HEK293 (cell line): ENCODE measurements at regions not wholly inside any gene's neighbourhood (a gene's known extent, or its start where the extent isn't known, plus 50 kb on each side); places are given as distances from the start of the nearest gene placed in this dataset.

Source experiments
- CTCF ChIA-PET: fragments of 350-600 bp; formaldehyde crosslinking; extraction: SDS; loops from one replicate; lab custom pipeline; 2021; ENCODE audit warnings: antibody characterized with exemption; lab: Yijun Ruan, JAX
- POLR2A ChIA-PET: fragments of 300-600 bp; formaldehyde crosslinking; extraction: SDS; loops from one replicate; lab custom pipeline; 2020; ENCODE audit warnings: antibody characterized with exemption, inconsistent platforms; lab: Yijun Ruan, JAX
- H3K27ac ChIP-seq: fragments of 200-500 bp; sonication (Bioruptor generic); 2 replicates; pipeline ENCODE4 v1.5.1; 2014; ENCODE audit warnings: low read depth, low read length, control low read depth, inconsistent platforms; ENCODE audit errors: extremely low read depth
- H3K36me3 ChIP-seq, 2 experiments: fragments of 200-500 bp in 1 of 2; sonication (Bioruptor generic) in 1 of 2; 1 replicate in 1 of 2; 2 replicates in 1 of 2; pipeline ENCODE4 v1.5.1; 2014 to 2017; ENCODE audit warnings: inconsistent platforms in 2 of 2, low read length in 2 of 2; ENCODE audit not compliant: control insufficient read depth in 2 of 2, insufficient read depth in 1 of 2
- H3K4me1 ChIP-seq: fragments of 200-500 bp; sonication (Bioruptor generic); 2 replicates; pipeline ENCODE4 v1.5.1; 2014; ENCODE audit warnings: mild to moderate bottlenecking, low read length, inconsistent platforms; ENCODE audit not compliant: control insufficient read depth, insufficient read depth
- H3K4me3 ChIP-seq: 2 replicates; pipeline ENCODE4 v1.5.1; 2011; ENCODE audit warnings: low read depth, mild to moderate bottlenecking, control low read depth, low read length, moderate library complexity
- H3K9me3 ChIP-seq: fragments of 200-500 bp; sonication (Bioruptor generic); 2 replicates; pipeline ENCODE4 v1.5.1; 2014; ENCODE audit warnings: low read depth, low read length, inconsistent platforms; ENCODE audit not compliant: control insufficient read depth, insufficient read depth
- EGR2 ChIP-seq: fragments of 450-650 bp; formaldehyde crosslinking; IDR thresholded peaks from 2 replicates; pipeline ENCODE4 v1.5.1; 2016; ENCODE audit warnings: low read depth, missing biosample characterization, missing genetic modification characterization
- GLIS1 ChIP-seq: fragments of 450-650 bp; formaldehyde crosslinking; IDR thresholded peaks from 2 replicates; pipeline ENCODE4 v1.5.1; 2016; ENCODE audit warnings: missing biosample characterization, missing genetic modification characterization
- HOXC10 ChIP-seq: sonication (generic); formaldehyde crosslinking; IDR thresholded peaks from 2 replicates; pipeline ENCODE4 v1.8.1; 2023; ENCODE audit warnings: mild to moderate bottlenecking, missing genetic modification reagents
- HOXD13 ChIP-seq: sonication (generic); formaldehyde crosslinking; IDR thresholded peaks from 2 replicates; pipeline ENCODE4 v1.8.0; 2022; ENCODE audit warnings: missing genetic modification reagents, borderline replicate concordance
- KLF10 ChIP-seq: fragments of 450-650 bp; IDR thresholded peaks from 2 replicates; pipeline ENCODE4 v1.5.1; 2018; ENCODE audit warnings: missing biosample characterization, mild to moderate bottlenecking, missing genetic modification characterization
- KLF7 ChIP-seq: fragments of 450-650 bp; formaldehyde crosslinking; IDR thresholded peaks from 2 replicates; pipeline ENCODE4 v1.5.1; 2016; ENCODE audit warnings: missing biosample characterization, missing genetic modification characterization, borderline replicate concordance
- MEIS1 ChIP-seq: sonication (generic); formaldehyde crosslinking; IDR thresholded peaks from 2 replicates; pipeline ENCODE4 v1.8.1; 2022; ENCODE audit warnings: missing genetic modification reagents, mild to moderate bottlenecking, borderline replicate concordance
- SP3 ChIP-seq: fragments of 450-650 bp; formaldehyde crosslinking; IDR thresholded peaks from 2 replicates; pipeline ENCODE4 v1.5.1; 2016; ENCODE audit warnings: missing biosample characterization, missing genetic modification characterization
- ZFHX2 ChIP-seq: fragments of 450-650 bp; formaldehyde crosslinking; conservative IDR thresholded peaks from 2 replicates; pipeline ENCODE4 v1.5.1; 2016; ENCODE audit warnings: missing biosample characterization, missing genetic modification characterization
- ZNF311 ChIP-seq: fragments of 450-650 bp; formaldehyde crosslinking; IDR thresholded peaks from 2 replicates; pipeline ENCODE4 v1.5.1; 2017; ENCODE audit warnings: missing biosample characterization, missing genetic modification characterization, borderline replicate concordance
- ZNF37A ChIP-seq: fragments of 450-650 bp; IDR thresholded peaks from 2 replicates; pipeline ENCODE4 v1.5.1; 2018; ENCODE audit warnings: missing biosample characterization, missing genetic modification characterization
- ZNF416 ChIP-seq: fragments of 450-650 bp; formaldehyde crosslinking; IDR thresholded peaks from 2 replicates; pipeline ENCODE4 v1.5.1; 2016; ENCODE audit warnings: missing biosample characterization, missing genetic modification characterization
- ZNF501 ChIP-seq: fragments of 450-650 bp; formaldehyde crosslinking; IDR thresholded peaks from 2 replicates; pipeline ENCODE4 v1.5.1; 2016; ENCODE audit warnings: missing biosample characterization, missing genetic modification characterization
- ZNF670 ChIP-seq: fragments of 450-650 bp; formaldehyde crosslinking; IDR thresholded peaks from 2 replicates; pipeline ENCODE4 v1.5.1; 2016; ENCODE audit warnings: missing biosample characterization, missing genetic modification characterization, low read depth
- ZNF747 ChIP-seq: fragments of 450-650 bp; formaldehyde crosslinking; IDR thresholded peaks from 2 replicates; pipeline ENCODE4 v1.5.1; 2016; ENCODE audit warnings: missing biosample characterization, missing genetic modification characterization
- TF ChIP-seq, protein P1 (sequence below): fragments of 450-650 bp; formaldehyde crosslinking; IDR thresholded peaks from 2 replicates; pipeline ENCODE4 v1.5.1; 2017; ENCODE audit warnings: missing biosample characterization, missing genetic modification characterization
- TF ChIP-seq, protein P2 (sequence below): fragments of 450-650 bp; formaldehyde crosslinking; IDR thresholded peaks from 2 replicates; pipeline ENCODE4 v1.5.0; 2017; ENCODE audit warnings: missing biosample characterization, missing genetic modification characterization, borderline replicate concordance

DNA sequence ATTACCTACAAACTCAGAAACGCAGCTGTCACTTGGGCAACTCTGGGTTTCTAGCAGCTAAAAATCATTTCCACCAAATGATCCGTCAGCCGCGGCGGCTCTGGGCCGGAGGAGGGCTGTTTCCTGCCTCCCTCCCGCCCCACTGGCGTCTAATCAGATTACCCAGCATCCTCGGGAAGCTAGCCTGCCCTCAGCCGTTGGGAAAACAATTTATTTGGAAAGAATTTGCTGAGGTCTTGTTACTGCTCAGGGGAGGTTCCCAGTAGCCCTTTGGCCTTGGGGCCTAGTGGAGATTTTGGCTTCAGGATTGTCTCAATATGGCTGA, 65.0 kb upstream of the ADGRA1 start:
- CTCF ChIA-PET = no interaction called here
- no peaks in the 10 kb centered on the region for H3K9me3 ChIP-seq
- H3K4me3 ChIP-seq = no peak overlapping the region
- H3K36me3 ChIP-seq = no peaks in the 10 kb centered on the region
- POLR2A ChIA-PET = no interaction called here
- TF ChIP-seq SP3 (tag by site-specific recombination) (no peak), ZNF501 (tag by site-specific recombination) (no peak), HOXD13 (no peak), HOXC10 (no peak), KLF10 (tag by site-specific recombination) (no peak), ZNF670 (tag by site-specific recombination) (no peak)
- TF ChIP-seq, protein P1, sequence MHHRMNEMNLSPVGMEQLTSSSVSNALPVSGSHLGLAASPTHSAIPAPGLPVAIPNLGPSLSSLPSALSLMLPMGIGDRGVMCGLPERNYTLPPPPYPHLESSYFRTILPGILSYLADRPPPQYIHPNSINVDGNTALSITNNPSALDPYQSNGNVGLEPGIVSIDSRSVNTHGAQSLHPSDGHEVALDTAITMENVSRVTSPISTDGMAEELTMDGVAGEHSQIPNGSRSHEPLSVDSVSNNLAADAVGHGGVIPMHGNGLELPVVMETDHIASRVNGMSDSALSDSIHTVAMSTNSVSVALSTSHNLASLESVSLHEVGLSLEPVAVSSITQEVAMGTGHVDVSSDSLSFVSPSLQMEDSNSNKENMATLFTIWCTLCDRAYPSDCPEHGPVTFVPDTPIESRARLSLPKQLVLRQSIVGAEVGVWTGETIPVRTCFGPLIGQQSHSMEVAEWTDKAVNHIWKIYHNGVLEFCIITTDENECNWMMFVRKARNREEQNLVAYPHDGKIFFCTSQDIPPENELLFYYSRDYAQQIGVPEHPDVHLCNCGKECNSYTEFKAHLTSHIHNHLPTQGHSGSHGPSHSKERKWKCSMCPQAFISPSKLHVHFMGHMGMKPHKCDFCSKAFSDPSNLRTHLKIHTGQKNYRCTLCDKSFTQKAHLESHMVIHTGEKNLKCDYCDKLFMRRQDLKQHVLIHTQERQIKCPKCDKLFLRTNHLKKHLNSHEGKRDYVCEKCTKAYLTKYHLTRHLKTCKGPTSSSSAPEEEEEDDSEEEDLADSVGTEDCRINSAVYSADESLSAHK (tag by site-specific recombination) = no peak
- no peak overlapping the region for H3K27ac ChIP-seq
- no peaks in the 10 kb centered on the region for H3K4me1 ChIP-seq

DNA sequence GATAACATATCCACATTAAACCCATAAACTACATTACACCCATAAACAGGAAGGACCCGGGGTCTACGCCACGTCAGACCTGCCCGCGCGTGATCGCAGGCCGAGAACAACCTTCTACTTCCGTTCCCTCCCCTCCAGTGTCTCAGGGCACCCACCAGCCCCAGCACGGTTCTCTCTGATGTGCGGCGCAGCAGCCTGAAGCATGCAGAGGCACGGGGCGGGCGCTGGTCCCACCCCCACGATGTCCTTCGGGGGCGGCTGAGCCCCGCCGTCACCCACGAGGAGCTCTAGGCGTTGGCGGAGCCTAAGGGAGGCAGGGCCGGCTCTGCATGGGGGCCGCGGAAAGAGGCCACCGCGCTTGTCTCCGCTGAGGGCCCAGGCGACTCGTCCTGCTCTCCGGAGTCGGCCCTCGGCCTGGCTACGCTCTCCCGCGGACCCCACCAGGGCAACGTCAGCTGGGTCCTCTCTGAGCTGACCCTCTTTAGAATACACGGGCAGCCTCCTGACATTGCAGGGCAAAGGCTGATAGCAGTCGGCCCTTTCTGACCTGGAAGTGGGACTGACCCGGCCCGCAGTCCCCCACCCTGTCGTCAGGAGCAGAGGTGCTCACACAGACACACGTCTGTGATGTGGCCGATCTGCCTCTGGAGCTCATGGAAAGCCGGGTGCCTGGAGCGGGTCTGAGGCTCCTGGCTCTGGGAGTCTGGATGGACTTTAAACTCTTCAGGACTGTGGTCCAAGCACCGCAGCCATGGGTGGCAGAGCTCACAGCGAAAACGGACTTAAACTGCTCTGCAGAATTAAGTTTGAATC, 65.6 kb upstream of the ADGRA1 start:
- Histone ChIP-seq H3K9me3 (no peaks in the 10 kb centered on the region), H3K36me3 (no peaks in the 10 kb centered on the region), H3K27ac (no peak overlapping the region), H3K4me1 (no peaks in the 10 kb centered on the region), H3K4me3 (no peak overlapping the region)
- ChIA-PET CTCF (no interaction called here), POLR2A (no interaction called here)
- TF ChIP-seq ZFHX2 (tag by site-specific recombination) = peak; percentile 31; the same call in 1 of the 2 replicates
- TF ChIP-seq EGR2 (tag by site-specific recombination) = 0 out of 2 replicates have a peak, but pooled peaks have one; percentile 8
- TF ChIP-seq ZNF311 = no peak
- TF ChIP-seq, protein P2, sequence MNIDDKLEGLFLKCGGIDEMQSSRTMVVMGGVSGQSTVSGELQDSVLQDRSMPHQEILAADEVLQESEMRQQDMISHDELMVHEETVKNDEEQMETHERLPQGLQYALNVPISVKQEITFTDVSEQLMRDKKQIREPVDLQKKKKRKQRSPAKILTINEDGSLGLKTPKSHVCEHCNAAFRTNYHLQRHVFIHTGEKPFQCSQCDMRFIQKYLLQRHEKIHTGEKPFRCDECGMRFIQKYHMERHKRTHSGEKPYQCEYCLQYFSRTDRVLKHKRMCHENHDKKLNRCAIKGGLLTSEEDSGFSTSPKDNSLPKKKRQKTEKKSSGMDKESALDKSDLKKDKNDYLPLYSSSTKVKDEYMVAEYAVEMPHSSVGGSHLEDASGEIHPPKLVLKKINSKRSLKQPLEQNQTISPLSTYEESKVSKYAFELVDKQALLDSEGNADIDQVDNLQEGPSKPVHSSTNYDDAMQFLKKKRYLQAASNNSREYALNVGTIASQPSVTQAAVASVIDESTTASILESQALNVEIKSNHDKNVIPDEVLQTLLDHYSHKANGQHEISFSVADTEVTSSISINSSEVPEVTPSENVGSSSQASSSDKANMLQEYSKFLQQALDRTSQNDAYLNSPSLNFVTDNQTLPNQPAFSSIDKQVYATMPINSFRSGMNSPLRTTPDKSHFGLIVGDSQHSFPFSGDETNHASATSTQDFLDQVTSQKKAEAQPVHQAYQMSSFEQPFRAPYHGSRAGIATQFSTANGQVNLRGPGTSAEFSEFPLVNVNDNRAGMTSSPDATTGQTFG (tag by site-specific recombination) = no peak
- no peak for TF ChIP-seq ZNF747 (tag by site-specific recombination)

DNA sequence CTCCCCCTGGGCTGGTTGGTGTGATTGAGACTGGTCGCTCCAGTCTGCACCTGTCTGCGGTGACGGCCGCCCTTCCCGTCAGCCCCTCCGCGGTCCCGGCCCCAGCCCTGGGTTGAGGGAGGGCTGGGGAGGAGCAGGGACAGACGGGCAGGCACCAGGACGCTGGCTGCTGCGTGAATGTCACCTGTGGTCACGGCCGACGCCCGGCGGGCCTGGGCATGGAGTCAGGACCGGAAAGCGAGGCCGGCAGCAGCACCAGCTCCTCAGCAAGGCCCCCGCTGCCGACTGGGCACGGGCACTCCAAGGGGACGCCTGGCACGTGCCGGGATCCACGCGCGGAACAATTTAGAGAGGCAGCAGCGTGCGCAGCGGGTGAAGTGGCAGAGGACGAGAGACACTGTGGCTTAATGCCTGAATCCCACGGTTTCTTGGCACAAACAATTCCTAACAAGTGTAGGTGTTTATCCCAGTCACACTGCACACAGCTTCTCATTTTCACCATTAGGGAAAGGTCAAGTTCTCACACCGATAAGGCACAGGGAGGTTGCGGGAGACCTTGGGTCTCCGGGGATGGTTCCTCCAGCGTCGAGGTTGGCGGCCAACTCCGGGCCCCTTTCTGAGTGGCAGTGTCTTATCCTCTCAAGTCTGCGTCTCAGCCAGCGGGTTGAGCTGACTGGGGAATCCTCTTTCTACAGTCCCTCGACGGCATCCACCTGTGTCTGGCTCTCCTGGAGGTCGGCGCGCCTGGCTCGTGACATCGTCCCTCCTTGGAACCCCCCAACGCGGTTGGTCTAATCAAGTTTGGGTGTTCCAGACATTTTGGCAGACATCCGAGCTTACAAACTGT, 66.4 kb upstream of the ADGRA1 start:
- POLR2A ChIA-PET = no interaction called here
- no peaks in the 10 kb centered on the region for H3K36me3 ChIP-seq
- no peaks in the 10 kb centered on the region for H3K9me3 ChIP-seq
- H3K27ac ChIP-seq = no peak overlapping the region
- H3K4me3 ChIP-seq = no peak overlapping the region
- TF ChIP-seq ZNF416 (tag by site-specific recombination) (no peak), KLF7 (tag by site-specific recombination) (no peak), GLIS1 (tag by site-specific recombination) (no peak), MEIS1 (CRISPR knock-in tag) (no peak), ZNF37A (tag by site-specific recombination) (no peak)
- CTCF ChIA-PET = no interaction called here
- no peaks in the 10 kb centered on the region for H3K4me1 ChIP-seq
